Endothelial cell of umbilical vein (primary cell): ENCODE measurements at regions not wholly inside any gene's neighbourhood (a gene's known extent, or its start where the extent isn't known, plus 50 kb on each side); places are given as distances from the start of the nearest gene placed in this dataset.

ENCODE experiments used
- BruUV-seq: library from RNA; stranded (reverse); fragments of 400-500 nt; replicated peaks from 2 replicates; lab custom pipeline; 2021; lab: Mats Ljungman, UMichigan
- CTCF ChIA-PET: fragments of 300-600, 350-600 bp; sonication (Branson Sonifier 250); formaldehyde crosslinking; loops from one replicate; lab custom pipeline; 2021; ENCODE audit warnings: antibody characterized with exemption, inconsistent platforms; lab: Charles Lee
- POLR2A ChIA-PET: fragments of 300-600, 350-600 bp; sonication (Branson Sonifier 250); formaldehyde crosslinking; loops from one replicate; lab custom pipeline; 2021; ENCODE audit warnings: antibody characterized with exemption, inconsistent platforms; lab: Charles Lee
- DNase-seq: peaks from one replicate; pipeline ENCODE4 v3.0.0-alpha.2; 2011; ENCODE audit warnings: low read depth, low spot score
- FAIRE-seq: peaks from 2 replicates; lab custom pipeline; 2011; peaks lifted over from hg19 to GRCh38; lab: Jason Lieb, UNC
- H2AFZ ChIP-seq: 2 replicates; pipeline ENCODE4 v1.6.0; 2012; ENCODE audit warnings: low read depth, low read length, control low read depth, inconsistent platforms
- H3K27ac ChIP-seq: 2 replicates; pipeline ENCODE4 v1.5.1; 2011; ENCODE audit warnings: low read depth, mild to moderate bottlenecking, control low read depth, low read length, moderate library complexity; ENCODE audit not compliant: insufficient read depth
- H3K27me3 ChIP-seq, 2 experiments: 2 replicates each; pipeline versions ENCODE4 v1.6.0 to v1.6.1; 2011; ENCODE audit warnings: low read length in 2 of 2, mixed read lengths in 1 of 2; ENCODE audit not compliant: control insufficient read depth in 2 of 2, insufficient read depth in 2 of 2
- H3K36me3 ChIP-seq, 2 experiments: 2 replicates in 1 of 2; 3 replicates in 1 of 2; pipeline ENCODE4 v1.5.1; 2011; ENCODE audit warnings: low read length in 2 of 2, mild to moderate bottlenecking in 1 of 2, moderate library complexity in 1 of 2; ENCODE audit not compliant: control insufficient read depth in 2 of 2, insufficient read depth in 2 of 2; ENCODE audit errors: extremely low read depth in 1 of 2
- H3K4me1 ChIP-seq: 3 replicates; pipeline ENCODE4 v1.5.1; 2011; ENCODE audit warnings: mild to moderate bottlenecking, low read length; ENCODE audit not compliant: control insufficient read depth, insufficient read depth; ENCODE audit errors: extremely low read depth
- H3K4me2 ChIP-seq: 2 replicates; pipeline ENCODE4 v1.6.1; 2011; ENCODE audit warnings: low read length, control low read depth, mixed read lengths; ENCODE audit not compliant: insufficient read depth
- H3K4me3 ChIP-seq, 3 experiments: fragments of 200-600 bp in 1 of 3; sonication (generic), shearing (Covaris generic) in 1 of 3; replicated peaks in 1 of 3; 2 replicates each; pipeline ENCODE4 v1.5.1; 2011 to 2016; ENCODE audit warnings: control low read depth in 3 of 3, low read length in 3 of 3, mild to moderate bottlenecking in 2 of 3, inconsistent platforms in 1 of 3, low read depth in 1 of 3, moderate library complexity in 1 of 3; ENCODE audit not compliant: insufficient read depth in 1 of 3
- H3K79me2 ChIP-seq: 2 replicates; pipeline ENCODE4 v1.6.0; 2012; ENCODE audit warnings: low read length, inconsistent platforms; ENCODE audit not compliant: control insufficient read depth, insufficient read depth
- H3K9ac ChIP-seq: replicated peaks from 2 replicates; pipeline ENCODE3; 2011; ENCODE audit warnings: low read length, control low read depth; ENCODE audit not compliant: insufficient read depth; ENCODE audit errors: extremely low read depth
- H3K9me1 ChIP-seq: replicated peaks from 3 replicates; pipeline ENCODE4 v1.6.0; 2011; ENCODE audit warnings: mild to moderate bottlenecking, low read length; ENCODE audit not compliant: control insufficient read depth, insufficient read depth; ENCODE audit errors: extremely low read depth
- H3K9me3 ChIP-seq: replicated peaks from 2 replicates; pipeline ENCODE4 v1.5.1; 2012; ENCODE audit warnings: low read length, inconsistent platforms; ENCODE audit not compliant: control insufficient read depth, insufficient read depth
- H4K20me1 ChIP-seq: replicated peaks from 2 replicates; pipeline ENCODE3; 2011; ENCODE audit warnings: mild to moderate bottlenecking, low read length; ENCODE audit not compliant: control insufficient read depth, insufficient read depth; ENCODE audit errors: extremely low read depth
- CTCF ChIP-seq, 2 donors: IDR thresholded peaks; 1 replicate in 1 of 2; 2 replicates in 1 of 2; pipeline ENCODE4 v1.5.1; 2011; ENCODE audit warnings: low read length in 2 of 2, mild to moderate bottlenecking in 2 of 2, moderate library complexity in 2 of 2, control low read depth in 1 of 2, inconsistent platforms in 1 of 2, low read depth in 1 of 2; ENCODE audit not compliant: insufficient read depth in 1 of 2; ENCODE audit errors: extremely low read depth in 1 of 2
- EZH2 ChIP-seq: IDR thresholded peaks from 2 replicates; pipeline ENCODE4 v1.6.1; 2012; ENCODE audit warnings: borderline replicate concordance, low read depth, mild to moderate bottlenecking, moderate library complexity, low read length, inconsistent platforms; ENCODE audit not compliant: severe bottlenecking
- FOS ChIP-seq: IDR thresholded peaks from 2 replicates; pipeline ENCODE4 v1.6.1; 2011; ENCODE audit warnings: mild to moderate bottlenecking, low read length, moderate library complexity, borderline replicate concordance; ENCODE audit not compliant: insufficient read depth
- GATA2 ChIP-seq: IDR thresholded peaks from 2 replicates; pipeline ENCODE4 v1.7.0; 2011; ENCODE audit warnings: low read depth, mild to moderate bottlenecking, moderate library complexity, mixed read lengths, low read length; ENCODE audit not compliant: insufficient read length, insufficient read depth
- JUN ChIP-seq: IDR thresholded peaks from 2 replicates; pipeline ENCODE4 v1.6.1; 2011; ENCODE audit warnings: borderline replicate concordance, low read depth; ENCODE audit not compliant: insufficient read length, insufficient read depth
- MAX ChIP-seq: IDR thresholded peaks from 2 replicates; pipeline ENCODE4 v1.6.1; 2011; ENCODE audit not compliant: insufficient read depth, insufficient read length
- MYC ChIP-seq: IDR thresholded peaks from one replicate; pipeline ENCODE4 v1.6.1; 2011; ENCODE audit warnings: mild to moderate bottlenecking, low read depth, low read length
- POLR2A ChIP-seq: IDR thresholded peaks from 2 replicates; pipeline ENCODE4 v1.6.1; 2012; ENCODE audit warnings: low read depth, mild to moderate bottlenecking, control low read depth, low read length
- POLR2AphosphoS5 ChIP-seq: IDR thresholded peaks from 2 replicates; pipeline ENCODE4 v1.6.1; 2012; ENCODE audit warnings: low read depth, mild to moderate bottlenecking, control low read depth, low read length, moderate library complexity; ENCODE audit not compliant: insufficient read depth
- dilution Hi-C: fragments of 300-500 bp; cut with MboI; formaldehyde crosslinking; loops from one replicate; pipeline ENCODE4 v1.15.0; 2019; ENCODE audit warnings: low sequenced_read_pairs; ENCODE audit not compliant: extremely low pct_ligation_motif_present
- intact Hi-C: fragments of 100-400 bp; cut with micrococcal nuclease; formaldehyde crosslinking; loops from one replicate; pipeline ENCODE4 v1.10.0; 2022

GRCh38 chr1:229069176-229069575, 201.7 kb upstream of the RAB4A start:
- Histone ChIP-seq H3K79me2 (no peaks in the 10 kb centered on the region), H3K36me3 (no peaks in the 10 kb centered on the region), H3K4me2 (no peak overlapping the region), H3K27me3 (no peaks in the 10 kb centered on the region), H3K4me3 (no peak overlapping the region), H4K20me1 (no peaks in the 10 kb centered on the region), H2AFZ (no peak overlapping the region), H3K9me1 (no peaks in the 10 kb centered on the region), H3K9ac (no peak overlapping the region), H3K27ac (no peak overlapping the region), H3K9me3 (no peaks in the 10 kb centered on the region), H3K4me1 (no peaks in the 10 kb centered on the region)
- dilution Hi-C loops = no loop called here
- ChIA-PET POLR2A (no interaction called here), CTCF (interaction anchor here (1.2 kb wide), 1 partner anchor 40 kb away, joined by 3 read pairs; no protein-coding TSS in a partner anchor)
- BruUV-seq = no TSS peak
- intact Hi-C loops = no loop called here
- DNase-seq (no peak), FAIRE-seq (no peak)
- TF ChIP-seq MYC = no peak
- no peak for TF ChIP-seq CTCF (IDR thresholded peaks at IDR 0.05; ENCODE audit: extremely low read depth in 1 of 2, insufficient read depth in 1 of 2, low read depth in 1 of 2, low read length in 2 of 2)
- TF ChIP-seq POLR2AphosphoS5 = no peak
- no peak for TF ChIP-seq JUN
- TF ChIP-seq EZH2 = no peak
- no peak for TF ChIP-seq FOS
- no peak for TF ChIP-seq POLR2A
- no peak for TF ChIP-seq GATA2
- no peak for TF ChIP-seq MAX
